H1 (cell line): ENCODE measurements at regions not wholly inside any gene's neighbourhood (a gene's known extent, or its start where the extent isn't known, plus 50 kb on each side); places are given as distances from the start of the nearest gene placed in this dataset.

Experiments used
- CTCF ChIA-PET: fragments of 300-600 bp; sonication (Branson Sonifier 250); formaldehyde crosslinking; loops from one replicate; lab custom pipeline; 2021; ENCODE audit not compliant: partially characterized antibody; lab: Charles Lee
- POLR2A ChIA-PET: fragments of 300-600 bp; sonication (Branson Sonifier 250); formaldehyde crosslinking; loops from one replicate; lab custom pipeline; 2021; ENCODE audit warnings: inconsistent platforms; ENCODE audit not compliant: partially characterized antibody; lab: Charles Lee
- DNase-seq, 2 experiments: peaks; one replicate each; pipeline versions ENCODE4 v3.0.0 to v3.0.0-alpha.2; 2010 to 2022; ENCODE audit warnings: low spot score in 2 of 2, low read depth in 1 of 2, mixed read lengths in 1 of 2
- FAIRE-seq: peaks from 2 replicates; lab custom pipeline; 2011; peaks lifted over from hg19 to GRCh38; lab: Jason Lieb, UNC
- H2AFZ ChIP-seq: 2 replicates; pipeline ENCODE4 v1.8.1; 2012; ENCODE audit warnings: low read length, inconsistent platforms
- H2AK5ac ChIP-seq: 2 replicates; pipeline ENCODE4 v1.6.1; 2013; ENCODE audit warnings: low read depth, low read length
- H2BK120ac ChIP-seq: replicated peaks from 2 replicates; pipeline ENCODE3; 2013; ENCODE audit warnings: low read depth, low read length, inconsistent platforms
- H2BK12ac ChIP-seq: 2 replicates; pipeline ENCODE4 v1.6.1; 2013; ENCODE audit warnings: low read depth, low read length
- H2BK15ac ChIP-seq: 2 replicates; pipeline ENCODE4 v1.6.1; 2013; ENCODE audit warnings: low read length
- H2BK20ac ChIP-seq: 2 replicates; pipeline ENCODE4 v1.6.1; 2013; ENCODE audit warnings: low read length
- H2BK5ac ChIP-seq: 2 replicates; pipeline ENCODE4 v1.6.1; 2013; ENCODE audit warnings: low read depth, low read length
- H3K14ac ChIP-seq: 2 replicates; pipeline ENCODE4 v1.6.1; 2013; ENCODE audit warnings: inconsistent platforms; ENCODE audit not compliant: insufficient read length
- H3K18ac ChIP-seq: 2 replicates; pipeline ENCODE4 v1.6.1; 2013; ENCODE audit warnings: low read length; ENCODE audit errors: extremely low read depth
- H3K23ac ChIP-seq: 2 replicates; pipeline ENCODE4 v1.6.1; 2013; ENCODE audit warnings: inconsistent platforms; ENCODE audit not compliant: insufficient read length
- H3K23me2 ChIP-seq: 2 replicates; pipeline ENCODE4 v1.6.1; 2013; ENCODE audit warnings: low read depth, low read length
- H3K27ac ChIP-seq: 2 replicates; pipeline ENCODE4 v1.6.1; 2011; ENCODE audit warnings: low read depth, low read length, inconsistent platforms
- H3K27me3 ChIP-seq, 4 experiments: replicated peaks in 1 of 4; 1 replicate in 1 of 4; 2 replicates in 3 of 4; pipeline versions ENCODE4 v1.6.1 to v1.8.1; 2011 to 2013; ENCODE audit warnings: low read length in 3 of 4, mild to moderate bottlenecking in 3 of 4, inconsistent platforms in 2 of 4, mixed read lengths in 2 of 4, moderate library complexity in 1 of 4; ENCODE audit not compliant: control insufficient read depth in 3 of 4, insufficient read depth in 3 of 4; ENCODE audit errors: extremely low read depth in 1 of 4
- H3K36me3 ChIP-seq, 4 experiments: 2 replicates each; pipeline versions ENCODE4 v1.6.1 to v1.8.1; 2011 to 2013; ENCODE audit warnings: mild to moderate bottlenecking in 4 of 4, low read length in 3 of 4, moderate library complexity in 2 of 4, control low read depth in 1 of 4, inconsistent platforms in 1 of 4; ENCODE audit not compliant: insufficient read depth in 4 of 4, control insufficient read depth in 2 of 4
- H3K4ac ChIP-seq: replicated peaks from 2 replicates; pipeline ENCODE3; 2013; ENCODE audit warnings: low read length, low read depth, mixed read lengths, inconsistent platforms; ENCODE audit not compliant: insufficient read length
- H3K4me1 ChIP-seq, 4 experiments: replicated peaks in 1 of 4; 1 replicate in 1 of 4; 2 replicates in 3 of 4; pipeline versions ENCODE4 v1.6.1 to v1.8.1; 2011 to 2013; ENCODE audit warnings: low read length in 3 of 4, inconsistent platforms in 2 of 4, mixed read lengths in 1 of 4; ENCODE audit not compliant: insufficient read depth in 4 of 4, control insufficient read depth in 3 of 4
- H3K4me2 ChIP-seq, 2 experiments: 2 replicates each; pipeline versions ENCODE4 v1.6.1 to v1.8.1; 2011 to 2013; ENCODE audit warnings: low read depth in 2 of 2, low read length in 2 of 2, control low read depth in 1 of 2, inconsistent platforms in 1 of 2, mild to moderate bottlenecking in 1 of 2; ENCODE audit not compliant: insufficient read depth in 1 of 2
- H3K4me3 ChIP-seq, 4 experiments: fragments of 200-600, 300-600 bp in 1 of 4; sonication (generic), shearing (Covaris generic), sonication (Bioruptor Twin) in 1 of 4; 2 replicates each; pipeline versions ENCODE4 v1.5.1 to v1.8.1; 2011 to 2016; ENCODE audit warnings: low read length in 4 of 4, low read depth in 3 of 4, control low read depth in 2 of 4, inconsistent platforms in 2 of 4, mild to moderate bottlenecking in 2 of 4, mixed read lengths in 1 of 4, moderate library complexity in 1 of 4; ENCODE audit not compliant: insufficient read depth in 2 of 4; ENCODE audit errors: extremely low read depth in 1 of 4
- H3K56ac ChIP-seq: replicated peaks from 2 replicates; pipeline ENCODE3; 2013; ENCODE audit warnings: low read depth, mild to moderate bottlenecking, mixed read lengths, low read length, inconsistent platforms; ENCODE audit not compliant: insufficient read length
- H3K79me1 ChIP-seq: 2 replicates; pipeline ENCODE4 v1.6.1; 2013; ENCODE audit warnings: low read depth, low read length, control low read depth
- H3K79me2 ChIP-seq, 2 experiments: 2 replicates each; pipeline versions ENCODE4 v1.6.1 to v1.8.1; 2012 to 2013; ENCODE audit warnings: low read length in 2 of 2, mild to moderate bottlenecking in 2 of 2, inconsistent platforms in 1 of 2; ENCODE audit not compliant: insufficient read depth in 2 of 2, control insufficient read depth in 1 of 2
- H3K9ac ChIP-seq, 4 experiments: replicated peaks in 1 of 4; 1 replicate in 1 of 4; 2 replicates in 3 of 4; pipeline versions ENCODE4 v1.6.1 to v1.8.1; 2011 to 2013; ENCODE audit warnings: low read depth in 3 of 4, low read length in 3 of 4, control low read depth in 2 of 4, mild to moderate bottlenecking in 2 of 4, moderate library complexity in 2 of 4, inconsistent platforms in 1 of 4; ENCODE audit errors: extremely low read depth in 1 of 4
- H3K9me3 ChIP-seq, 2 experiments: 2 replicates each; pipeline versions ENCODE4 v1.6.1 to v1.8.1; 2012 to 2013; ENCODE audit warnings: mild to moderate bottlenecking in 2 of 2, moderate library complexity in 2 of 2, control low read depth in 1 of 2, inconsistent platforms in 1 of 2, low read depth in 1 of 2, low read length in 1 of 2, mixed read lengths in 1 of 2; ENCODE audit not compliant: insufficient read depth in 2 of 2
- H4K20me1 ChIP-seq, 2 experiments: replicated peaks in 1 of 2; 2 replicates each; pipeline versions ENCODE3 to v1.8.1; 2011 to 2013; ENCODE audit warnings: inconsistent platforms in 2 of 2, low read length in 2 of 2, mild to moderate bottlenecking in 1 of 2; ENCODE audit not compliant: insufficient read depth in 2 of 2, control insufficient read depth in 1 of 2
- H4K5ac ChIP-seq: 2 replicates; pipeline ENCODE4 v1.6.1; 2013; ENCODE audit warnings: low read length, low read depth, mixed read lengths, inconsistent platforms; ENCODE audit not compliant: insufficient read length
- H4K8ac ChIP-seq: 2 replicates; pipeline ENCODE4 v1.8.0; 2013; ENCODE audit warnings: mild to moderate bottlenecking, moderate library complexity, low read length, inconsistent platforms; ENCODE audit not compliant: insufficient read depth; ENCODE audit errors: extremely low read depth
- H4K91ac ChIP-seq: replicated peaks from 2 replicates; pipeline ENCODE3; 2013; ENCODE audit warnings: low read length, mixed read lengths, inconsistent platforms; ENCODE audit not compliant: insufficient read length
- ASH2L ChIP-seq: fragments of 200-600, 300-600 bp; sonication (generic); IDR thresholded peaks from one replicate; pipeline ENCODE4 v1.7.1; 2017; ENCODE audit warnings: low read length
- BCL11A ChIP-seq, 2 experiments: IDR thresholded peaks; one replicate each; pipeline ENCODE4 v1.6.1; 2011; ENCODE audit warnings: low read depth in 2 of 2, low read length in 2 of 2, mild to moderate bottlenecking in 2 of 2
- CREB1 ChIP-seq: IDR thresholded peaks from 2 replicates; pipeline ENCODE4 v1.6.1; 2012; ENCODE audit warnings: inconsistent platforms
- EGR1 ChIP-seq: IDR thresholded peaks from 2 replicates; pipeline ENCODE4 v1.6.1; 2011; ENCODE audit warnings: low read depth, low read length, borderline replicate concordance
- KDM4A ChIP-seq: IDR thresholded peaks from one replicate; pipeline ENCODE4 v1.7.1; 2012; ENCODE audit warnings: low read depth, mild to moderate bottlenecking, moderate library complexity, low read length, inconsistent platforms; ENCODE audit not compliant: severe bottlenecking
- MAFK ChIP-seq: IDR thresholded peaks from 2 replicates; pipeline ENCODE4 v1.6.1; 2012; ENCODE audit warnings: low read depth, mild to moderate bottlenecking, improper control_type of control experiment, low read length
- POLR2A ChIP-seq, 2 experiments: IDR thresholded peaks; 1 replicate in 1 of 2; 2 replicates in 1 of 2; pipeline ENCODE4 v1.6.1; 2011; ENCODE audit warnings: low read depth in 2 of 2, low read length in 2 of 2, mild to moderate bottlenecking in 2 of 2; ENCODE audit errors: control extremely low read depth in 1 of 2
- POU5F1 ChIP-seq: IDR thresholded peaks from 2 replicates; pipeline ENCODE4 v1.6.1; 2011; ENCODE audit warnings: low read depth, mild to moderate bottlenecking, low read length, moderate library complexity
- RNF2 ChIP-seq: fragments of 200-900, 300-1000 bp; sonication (generic); IDR thresholded peaks from 2 replicates; pipeline ENCODE4 v1.7.1; 2016; ENCODE audit warnings: borderline replicate concordance, low read depth, mild to moderate bottlenecking, antibody characterized with exemption, low read length; ENCODE audit not compliant: poor library complexity, severe bottlenecking; ENCODE audit errors: missing control alignments
- SIN3A ChIP-seq, 2 experiments: IDR thresholded peaks in 1 of 2; conservative IDR thresholded peaks in 1 of 2; 2 replicates each; pipeline ENCODE4 v1.6.1; 2011 to 2012; ENCODE audit warnings: low read length in 2 of 2, improper control_type of control experiment in 1 of 2, low read depth in 1 of 2, mild to moderate bottlenecking in 1 of 2
- SIX5 ChIP-seq: IDR thresholded peaks from 2 replicates; pipeline ENCODE4 v1.6.1; 2011; ENCODE audit warnings: mild to moderate bottlenecking, low read depth, low read length
- YY1 ChIP-seq: IDR thresholded peaks from 2 replicates; pipeline ENCODE4 v1.6.1; 2011; ENCODE audit warnings: low read depth, mild to moderate bottlenecking, low read length
- WGBS, 2 experiments: shearing (Covaris generic) in 1 of 2; methylation state at CpG; one replicate each; pipeline versions ENCODE4 v1.1.6 to v1.1.7; 2013 to 2015; ENCODE audit warnings: low lambda C conversion rate in 2 of 2, mixed read lengths in 2 of 2, inconsistent platforms in 1 of 2, low coverage in 1 of 2, missing lambda C conversion rate in 1 of 2; ENCODE audit not compliant: insufficient replicate concordance in 2 of 2, insufficient coverage in 1 of 2, insufficient read length in 1 of 2; ENCODE audit errors: extremely low coverage in 1 of 2, missing lambda C conversion rate in 1 of 2; 5-methylcytosine and 5-hydroxymethylcytosine counted together
- TF ChIP-seq, protein P1 (sequence below): IDR thresholded peaks from 2 replicates; pipeline ENCODE4 v1.6.1; 2011; ENCODE audit warnings: low read depth, mild to moderate bottlenecking, low read length; ENCODE audit not compliant: insufficient read depth

DNA sequence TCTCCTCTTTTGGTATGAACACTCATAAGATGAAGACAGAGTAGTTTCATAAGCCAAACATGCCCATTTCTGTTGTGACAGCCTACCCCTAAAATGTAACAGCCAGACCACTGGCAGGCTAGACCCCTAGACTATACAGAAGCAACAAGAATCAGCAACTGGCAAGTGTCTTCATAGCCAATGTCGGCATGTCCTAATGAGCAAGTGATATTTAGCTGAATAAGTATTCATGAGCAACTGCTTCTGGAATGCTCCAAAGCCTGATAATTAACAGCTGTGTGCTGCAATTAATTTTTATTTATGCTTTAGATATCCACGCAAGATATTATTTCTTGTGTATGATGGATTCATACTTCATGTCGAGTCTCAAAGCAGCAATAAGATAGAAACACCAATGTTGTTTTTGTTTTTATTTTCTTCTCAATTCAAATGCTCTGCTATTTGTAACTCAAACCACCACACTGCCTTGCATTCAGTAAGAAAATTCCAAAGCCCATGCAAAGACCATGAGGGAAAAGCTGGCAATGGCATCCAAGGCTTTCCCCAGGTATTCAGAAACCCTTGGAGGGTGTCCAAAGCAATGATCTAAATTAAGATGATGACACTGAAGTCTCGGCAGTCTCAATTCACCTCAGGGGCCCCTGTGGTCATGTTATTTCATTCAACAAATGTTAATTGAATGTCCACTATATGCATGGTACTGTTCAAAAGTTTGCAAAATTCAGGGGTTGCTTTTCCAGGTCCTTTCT is 167.7 kb upstream of the NECTIN3 start:
- H4K8ac ChIP-seq, result no peak overlapping the region
- H4K5ac ChIP-seq, result no peak overlapping the region
- H2BK12ac ChIP-seq, result no peak overlapping the region
- no peak overlapping the region for H3K56ac ChIP-seq
- H3K27me3 ChIP-seq, result no peaks in the 10 kb centered on the region
- no peak overlapping the region for H2BK5ac ChIP-seq
- no peak overlapping the region for H3K23ac ChIP-seq
- H2BK120ac ChIP-seq, result no peak overlapping the region
- H2BK20ac ChIP-seq, result no peak overlapping the region
- H3K9ac ChIP-seq, result no peak overlapping the region
- peaks cover 0 to 3% (median 0%) of the 10 kb centered on the region in 4 experiments; a peak in 1 of 7 replicates for H3K4me1 ChIP-seq
- no peaks in the 10 kb centered on the region; a peak in 2 of 8 replicates for H3K36me3 ChIP-seq
- H2BK15ac ChIP-seq, result no peak overlapping the region
- H3K18ac ChIP-seq, result no peak overlapping the region
- H2AK5ac ChIP-seq, result no peak overlapping the region
- no peaks in the 10 kb centered on the region; the same call in 1 of the 2 replicates for H3K23me2 ChIP-seq
- ChIA-PET CTCF (interaction anchor here (0.8 to 1.2 kb wide), 2 partner anchors 103 to 1772 kb away, joined by 3 to 7 read pairs; no protein-coding TSS in a partner anchor), POLR2A (interaction anchor here (1.0 kb wide), 1 partner anchor 12 kb away, joined by 3 read pairs; no protein-coding TSS in a partner anchor)
- no peak overlapping the region for H4K91ac ChIP-seq
- H3K14ac ChIP-seq, result no peak overlapping the region
- peaks cover 0 to 6% of the 10 kb centered on the region in 2 experiments for H4K20me1 ChIP-seq
- H3K27ac ChIP-seq, result no peak overlapping the region
- no peak overlapping the region for H2AFZ ChIP-seq
- no peak overlapping the region for H3K4me2 ChIP-seq
- WGBS, 2 experiments, result 96% methylated on average over 4 of the region's 4 CpGs; no CpG with 5 or more reads in 1 of the 2 experiments
- no peak overlapping the region for H3K4ac ChIP-seq
- no peaks in the 10 kb centered on the region for H3K79me1 ChIP-seq
- no peaks in the 10 kb centered on the region for H3K9me3 ChIP-seq
- H3K4me3 ChIP-seq, result no peak overlapping the region
- no peak for DNase-seq
- FAIRE-seq, result no peak
- H3K79me2 ChIP-seq, result peaks cover 0 to 93% of the 10 kb centered on the region in 2 experiments; a peak in 2 of 4 replicates
- TF ChIP-seq ASH2L (no peak), YY1 (no peak), POLR2A (IDR thresholded peaks at IDR 0.05; ENCODE audit: control extremely low read depth in 1 of 2, low read depth in 2 of 2, low read length in 2 of 2) (no peak), MAFK (no peak), SIN3A (conservative IDR thresholded peaks at IDR 0.05 in 1 of 2, IDR thresholded peaks at IDR 0.05 in 1 of 2; ENCODE audit: low read depth in 1 of 2, low read length in 2 of 2) (no peak), SIX5 (no peak), BCL11A (IDR thresholded peaks at IDR 0.05; ENCODE audit: low read depth in 2 of 2, low read length in 2 of 2) (no peak), EGR1 (no peak), POU5F1 (no peak), CREB1 (no peak), KDM4A (no peak), RNF2 (no peak)
- TF ChIP-seq, protein P1, sequence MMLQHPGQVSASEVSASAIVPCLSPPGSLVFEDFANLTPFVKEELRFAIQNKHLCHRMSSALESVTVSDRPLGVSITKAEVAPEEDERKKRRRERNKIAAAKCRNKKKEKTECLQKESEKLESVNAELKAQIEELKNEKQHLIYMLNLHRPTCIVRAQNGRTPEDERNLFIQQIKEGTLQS, result no peak
